ENCODE measurements at regions not wholly inside any gene's neighbourhood (a gene's known extent, or its start where the extent isn't known, plus 50 kb on each side); places are given as distances from the start of the nearest gene placed in this dataset.

DNA sequence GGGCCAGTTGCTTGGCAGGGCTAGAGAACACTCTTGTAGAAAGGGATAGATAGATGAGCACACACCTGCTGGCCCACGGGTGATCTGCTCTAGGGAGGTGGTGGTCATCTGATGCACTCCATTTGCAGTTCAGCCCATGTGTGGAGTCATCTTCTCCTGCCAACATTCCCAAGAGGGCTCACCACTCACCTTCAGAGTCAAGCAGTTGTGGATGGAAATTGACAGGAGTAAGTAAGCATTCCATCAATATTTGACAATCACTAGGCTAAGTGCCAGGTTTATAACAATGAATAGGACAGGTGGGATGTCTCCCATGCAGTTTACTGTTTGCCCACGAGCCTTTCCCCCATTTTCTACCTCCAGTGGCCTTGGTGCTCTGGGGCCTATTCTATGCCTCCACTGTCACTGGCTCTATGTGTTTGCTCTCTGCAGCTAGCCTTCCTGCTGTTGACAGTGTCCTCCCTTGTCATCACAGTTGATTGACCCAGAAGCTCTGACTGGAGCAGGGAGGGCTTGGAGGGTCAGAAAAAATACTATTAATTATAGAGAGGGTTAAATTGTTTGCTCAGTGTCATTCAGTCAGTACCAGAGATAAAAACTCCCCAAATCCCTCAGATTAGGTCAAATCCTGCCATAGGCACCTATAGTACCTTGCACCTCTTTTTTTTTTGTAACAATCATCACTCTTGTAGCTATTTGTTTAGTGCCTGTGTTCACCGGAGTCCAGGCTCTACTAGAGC, 134.6 kb upstream of the PZP start:
- TF ChIP-seq, protein P1, sequence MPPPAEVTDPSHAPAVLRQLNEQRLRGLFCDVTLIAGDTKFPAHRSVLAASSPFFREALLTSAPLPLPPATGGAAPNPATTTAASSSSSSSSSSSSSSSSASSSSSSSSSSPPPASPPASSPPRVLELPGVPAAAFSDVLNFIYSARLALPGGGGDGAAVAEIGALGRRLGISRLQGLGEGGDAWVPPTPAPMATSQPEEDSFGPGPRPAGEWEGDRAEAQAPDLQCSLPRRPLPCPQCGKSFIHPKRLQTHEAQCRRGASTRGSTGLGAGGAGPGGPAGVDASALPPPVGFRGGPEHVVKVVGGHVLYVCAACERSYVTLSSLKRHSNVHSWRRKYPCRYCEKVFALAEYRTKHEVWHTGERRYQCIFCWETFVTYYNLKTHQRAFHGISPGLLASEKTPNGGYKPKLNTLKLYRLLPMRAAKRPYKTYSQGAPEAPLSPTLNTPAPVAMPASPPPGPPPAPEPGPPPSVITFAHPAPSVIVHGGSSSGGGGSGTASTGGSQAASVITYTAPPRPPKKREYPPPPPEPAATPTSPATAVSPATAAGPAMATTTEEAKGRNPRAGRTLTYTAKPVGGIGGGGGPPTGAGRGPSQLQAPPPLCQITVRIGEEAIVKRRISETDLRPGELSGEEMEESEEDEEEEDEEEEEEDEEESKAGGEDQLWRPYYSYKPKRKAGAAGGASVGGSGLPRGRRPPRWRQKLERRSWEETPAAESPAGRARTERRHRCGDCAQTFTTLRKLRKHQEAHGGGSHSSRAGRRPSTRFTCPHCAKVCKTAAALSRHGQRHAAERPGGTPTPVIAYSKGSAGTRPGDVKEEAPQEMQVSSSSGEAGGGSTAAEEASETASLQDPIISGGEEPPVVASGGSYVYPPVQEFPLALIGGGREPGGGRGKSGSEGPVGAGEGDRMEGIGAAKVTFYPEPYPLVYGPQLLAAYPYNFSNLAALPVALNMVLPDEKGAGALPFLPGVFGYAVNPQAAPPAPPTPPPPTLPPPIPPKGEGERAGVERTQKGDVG (CRISPR knock-in tag; IDR thresholded peaks at IDR 0.05) = no peak
- no peak for TF ChIP-seq CEBPB (IDR thresholded peaks at IDR 0.05; ENCODE audit: borderline replicate concordance in 1 of 2, low read depth in 2 of 2, low read length in 2 of 2)
- TF ChIP-seq, protein P2, sequence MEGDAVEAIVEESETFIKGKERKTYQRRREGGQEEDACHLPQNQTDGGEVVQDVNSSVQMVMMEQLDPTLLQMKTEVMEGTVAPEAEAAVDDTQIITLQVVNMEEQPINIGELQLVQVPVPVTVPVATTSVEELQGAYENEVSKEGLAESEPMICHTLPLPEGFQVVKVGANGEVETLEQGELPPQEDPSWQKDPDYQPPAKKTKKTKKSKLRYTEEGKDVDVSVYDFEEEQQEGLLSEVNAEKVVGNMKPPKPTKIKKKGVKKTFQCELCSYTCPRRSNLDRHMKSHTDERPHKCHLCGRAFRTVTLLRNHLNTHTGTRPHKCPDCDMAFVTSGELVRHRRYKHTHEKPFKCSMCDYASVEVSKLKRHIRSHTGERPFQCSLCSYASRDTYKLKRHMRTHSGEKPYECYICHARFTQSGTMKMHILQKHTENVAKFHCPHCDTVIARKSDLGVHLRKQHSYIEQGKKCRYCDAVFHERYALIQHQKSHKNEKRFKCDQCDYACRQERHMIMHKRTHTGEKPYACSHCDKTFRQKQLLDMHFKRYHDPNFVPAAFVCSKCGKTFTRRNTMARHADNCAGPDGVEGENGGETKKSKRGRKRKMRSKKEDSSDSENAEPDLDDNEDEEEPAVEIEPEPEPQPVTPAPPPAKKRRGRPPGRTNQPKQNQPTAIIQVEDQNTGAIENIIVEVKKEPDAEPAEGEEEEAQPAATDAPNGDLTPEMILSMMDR (IDR thresholded peaks at IDR 0.05 in 2 of 3, conservative IDR thresholded peaks at IDR 0.05 in 1 of 3; ENCODE audit: control insufficient read depth in 2 of 3, extremely low read depth in 1 of 3, insufficient read depth in 1 of 3, low read depth in 3 of 3, low read length in 3 of 3) = no peak
- TF ChIP-seq SPI1 (IDR thresholded peaks at IDR 0.05; ENCODE audit: borderline replicate concordance, insufficient read depth, low read depth, low read length) = no peak
- TF ChIP-seq, protein P3, sequence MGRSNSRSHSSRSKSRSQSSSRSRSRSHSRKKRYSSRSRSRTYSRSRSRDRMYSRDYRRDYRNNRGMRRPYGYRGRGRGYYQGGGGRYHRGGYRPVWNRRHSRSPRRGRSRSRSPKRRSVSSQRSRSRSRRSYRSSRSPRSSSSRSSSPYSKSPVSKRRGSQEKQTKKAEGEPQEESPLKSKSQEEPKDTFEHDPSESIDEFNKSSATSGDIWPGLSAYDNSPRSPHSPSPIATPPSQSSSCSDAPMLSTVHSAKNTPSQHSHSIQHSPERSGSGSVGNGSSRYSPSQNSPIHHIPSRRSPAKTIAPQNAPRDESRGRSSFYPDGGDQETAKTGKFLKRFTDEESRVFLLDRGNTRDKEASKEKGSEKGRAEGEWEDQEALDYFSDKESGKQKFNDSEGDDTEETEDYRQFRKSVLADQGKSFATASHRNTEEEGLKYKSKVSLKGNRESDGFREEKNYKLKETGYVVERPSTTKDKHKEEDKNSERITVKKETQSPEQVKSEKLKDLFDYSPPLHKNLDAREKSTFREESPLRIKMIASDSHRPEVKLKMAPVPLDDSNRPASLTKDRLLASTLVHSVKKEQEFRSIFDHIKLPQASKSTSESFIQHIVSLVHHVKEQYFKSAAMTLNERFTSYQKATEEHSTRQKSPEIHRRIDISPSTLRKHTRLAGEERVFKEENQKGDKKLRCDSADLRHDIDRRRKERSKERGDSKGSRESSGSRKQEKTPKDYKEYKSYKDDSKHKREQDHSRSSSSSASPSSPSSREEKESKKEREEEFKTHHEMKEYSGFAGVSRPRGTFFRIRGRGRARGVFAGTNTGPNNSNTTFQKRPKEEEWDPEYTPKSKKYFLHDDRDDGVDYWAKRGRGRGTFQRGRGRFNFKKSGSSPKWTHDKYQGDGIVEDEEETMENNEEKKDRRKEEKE (IDR thresholded peaks at IDR 0.05) = no peak
- TF ChIP-seq, protein P4, sequence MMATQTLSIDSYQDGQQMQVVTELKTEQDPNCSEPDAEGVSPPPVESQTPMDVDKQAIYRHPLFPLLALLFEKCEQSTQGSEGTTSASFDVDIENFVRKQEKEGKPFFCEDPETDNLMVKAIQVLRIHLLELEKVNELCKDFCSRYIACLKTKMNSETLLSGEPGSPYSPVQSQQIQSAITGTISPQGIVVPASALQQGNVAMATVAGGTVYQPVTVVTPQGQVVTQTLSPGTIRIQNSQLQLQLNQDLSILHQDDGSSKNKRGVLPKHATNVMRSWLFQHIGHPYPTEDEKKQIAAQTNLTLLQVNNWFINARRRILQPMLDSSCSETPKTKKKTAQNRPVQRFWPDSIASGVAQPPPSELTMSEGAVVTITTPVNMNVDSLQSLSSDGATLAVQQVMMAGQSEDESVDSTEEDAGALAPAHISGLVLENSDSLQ (IDR thresholded peaks at IDR 0.05) = no peak
- TF ChIP-seq CREB1 (IDR thresholded peaks at IDR 0.05; ENCODE audit: low read depth) = no peak
- TF ChIP-seq RFX5 (IDR thresholded peaks at IDR 0.05; ENCODE audit: low read depth, low read length) = no peak
- no peak for TF ChIP-seq CHD2 (IDR thresholded peaks at IDR 0.05; ENCODE audit: borderline replicate concordance, low read depth, low read length)
- TF ChIP-seq RAD21 (IDR thresholded peaks at IDR 0.05; ENCODE audit: insufficient read depth, low read depth, low read length) = no peak
- TF ChIP-seq CHD1 (IDR thresholded peaks at IDR 0.05; ENCODE audit: low read depth, low read length) = no peak
